Peyer's patch (tissue), 4 donors: ENCODE measurements at regions not wholly inside any gene's neighbourhood (a gene's known extent, or its start where the extent isn't known, plus 50 kb on each side); places are given as distances from the start of the nearest gene placed in this dataset.

ENCODE experiments used
- DNase-seq, 3 donors: peaks; one replicate each; pipeline ENCODE4 v3.0.0-alpha.2; 2017 to 2019
- H3K27ac ChIP-seq, 4 donors: fragments of 200-600 bp; sonication (generic); one replicate each; pipeline ENCODE4 v1.5.1; 2016 to 2019
- H3K27me3 ChIP-seq, 2 donors: fragments of 200-600 bp; sonication (generic); one replicate each; pipeline ENCODE4 v1.5.1; 2019
- H3K36me3 ChIP-seq, 3 donors: fragments of 200-600 bp; sonication (generic); one replicate each; pipeline ENCODE4 v1.5.1; 2016 to 2019
- H3K4me1 ChIP-seq, 4 donors: fragments of 200-600 bp; sonication (generic); one replicate each; pipeline ENCODE4 v1.5.1; 2016 to 2019
- H3K4me3 ChIP-seq, 4 donors: fragments of 200-600 bp; sonication (generic); 1 replicate in 3 of 4; 2 replicates in 1 of 4; pipeline ENCODE4 v1.5.1; 2016 to 2019; ENCODE audit warnings: mild to moderate bottlenecking in 1 of 4
- H3K9me3 ChIP-seq, 4 donors: fragments of 200-600 bp; sonication (generic); one replicate each; pipeline ENCODE4 v1.5.1; 2016 to 2019; ENCODE audit warnings: mild to moderate bottlenecking in 1 of 4
- POLR2A ChIP-seq, 2 donors: fragments of 450-650 bp; IDR thresholded peaks; one replicate each; pipeline ENCODE4 v1.5.1; 2017; ENCODE audit warnings: antibody characterized with exemption in 2 of 2, mild to moderate bottlenecking in 2 of 2, moderate library complexity in 2 of 2
- TF ChIP-seq, protein P1 (sequence below), 6 experiments: fragments of 450-650 bp in 4 of 6; fragments of 200-600 bp in 2 of 6; sonication (generic) in 1 of 6; IDR thresholded peaks; one replicate each; pipeline ENCODE4 v1.5.1; 2017 to 2019; ENCODE audit warnings: antibody characterized with exemption in 6 of 6, mild to moderate bottlenecking in 3 of 6, moderate library complexity in 1 of 6

DNA sequence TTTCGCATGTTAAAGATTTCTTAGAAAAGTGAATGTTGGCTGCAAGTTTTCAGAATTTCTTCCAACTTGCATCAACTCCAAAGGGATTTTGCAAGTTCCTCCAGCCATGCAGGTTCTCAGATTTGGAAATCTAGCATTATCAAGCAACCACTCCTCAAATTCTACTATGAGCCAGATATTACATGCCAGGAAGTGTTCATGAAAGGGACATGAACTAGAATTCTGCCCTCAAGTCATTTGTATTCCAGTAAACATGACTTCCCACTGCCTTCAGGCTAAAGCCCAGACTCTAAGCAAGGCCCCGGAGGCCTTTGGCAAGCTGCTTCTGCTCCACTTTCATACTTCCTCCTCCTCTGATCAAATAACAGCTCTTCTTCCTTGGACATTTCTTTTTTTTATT lies 111.3 kb upstream of the PAPPA start:
- Histone ChIP-seq H3K4me1 (no peaks in the 10 kb centered on the region), H3K4me3 (no peak overlapping the region), H3K27me3 (no peaks in the 10 kb centered on the region), H3K36me3 (no peaks in the 10 kb centered on the region), H3K9me3 (no peaks in the 10 kb centered on the region), H3K27ac (no peak overlapping the region)
- TF ChIP-seq, protein P1, sequence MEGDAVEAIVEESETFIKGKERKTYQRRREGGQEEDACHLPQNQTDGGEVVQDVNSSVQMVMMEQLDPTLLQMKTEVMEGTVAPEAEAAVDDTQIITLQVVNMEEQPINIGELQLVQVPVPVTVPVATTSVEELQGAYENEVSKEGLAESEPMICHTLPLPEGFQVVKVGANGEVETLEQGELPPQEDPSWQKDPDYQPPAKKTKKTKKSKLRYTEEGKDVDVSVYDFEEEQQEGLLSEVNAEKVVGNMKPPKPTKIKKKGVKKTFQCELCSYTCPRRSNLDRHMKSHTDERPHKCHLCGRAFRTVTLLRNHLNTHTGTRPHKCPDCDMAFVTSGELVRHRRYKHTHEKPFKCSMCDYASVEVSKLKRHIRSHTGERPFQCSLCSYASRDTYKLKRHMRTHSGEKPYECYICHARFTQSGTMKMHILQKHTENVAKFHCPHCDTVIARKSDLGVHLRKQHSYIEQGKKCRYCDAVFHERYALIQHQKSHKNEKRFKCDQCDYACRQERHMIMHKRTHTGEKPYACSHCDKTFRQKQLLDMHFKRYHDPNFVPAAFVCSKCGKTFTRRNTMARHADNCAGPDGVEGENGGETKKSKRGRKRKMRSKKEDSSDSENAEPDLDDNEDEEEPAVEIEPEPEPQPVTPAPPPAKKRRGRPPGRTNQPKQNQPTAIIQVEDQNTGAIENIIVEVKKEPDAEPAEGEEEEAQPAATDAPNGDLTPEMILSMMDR (IDR thresholded peaks at IDR 0.05): no peak
- no peak for TF ChIP-seq POLR2A (IDR thresholded peaks at IDR 0.05)
- no peak for DNase-seq

DNA sequence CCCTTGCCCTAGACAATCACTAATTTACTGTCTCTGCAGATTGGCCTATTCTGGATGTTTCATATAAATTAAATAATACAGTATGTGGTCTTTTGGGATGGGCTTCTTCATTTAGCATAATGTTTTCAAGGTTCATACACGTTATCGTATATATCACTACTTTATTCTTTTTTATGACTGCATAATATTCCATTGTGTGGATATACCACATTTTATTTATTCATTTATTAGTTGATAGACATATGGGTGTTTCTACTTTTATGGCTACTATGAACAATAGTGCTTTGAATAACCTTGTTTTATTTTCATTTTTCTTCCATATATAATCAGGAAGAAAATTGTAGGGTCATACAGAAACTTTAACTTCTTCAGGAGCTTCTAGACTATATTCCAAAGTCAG lies 108.5 kb upstream of the PAPPA start:
- no peak overlapping the region for H3K27ac ChIP-seq
- no peaks in the 10 kb centered on the region for H3K36me3 ChIP-seq
- H3K4me1 ChIP-seq: no peaks in the 10 kb centered on the region
- DNase-seq: no peak
- H3K27me3 ChIP-seq: no peaks in the 10 kb centered on the region
- no peak for TF ChIP-seq POLR2A (IDR thresholded peaks at IDR 0.05)
- TF ChIP-seq, protein P1 (IDR thresholded peaks at IDR 0.05): no peak
- H3K4me3 ChIP-seq: no peak overlapping the region
- H3K9me3 ChIP-seq: no peaks in the 10 kb centered on the region

DNA sequence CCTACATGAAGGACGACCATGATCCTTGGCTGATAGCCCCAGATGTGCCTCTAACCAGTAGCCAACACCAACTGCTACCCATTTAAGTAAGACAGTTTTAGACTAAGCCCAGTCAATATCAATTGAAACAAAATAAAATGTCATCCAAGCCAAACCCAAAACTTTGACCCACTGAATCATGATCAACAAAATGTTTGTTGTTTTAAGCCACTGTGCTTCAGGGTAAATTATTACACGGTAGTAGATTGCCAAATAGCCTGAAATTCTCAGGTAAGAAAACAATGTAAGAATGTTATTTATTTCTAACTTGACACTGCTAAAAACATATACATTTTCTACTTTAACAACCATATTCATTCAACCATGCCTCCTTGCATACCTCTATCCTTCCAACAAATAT lies 105.5 kb upstream of the PAPPA start:
- no peaks in the 10 kb centered on the region for H3K9me3 ChIP-seq
- no peaks in the 10 kb centered on the region for H3K36me3 ChIP-seq
- no peaks in the 10 kb centered on the region for H3K27me3 ChIP-seq
- no peaks in the 10 kb centered on the region for H3K4me1 ChIP-seq
- no peak overlapping the region for H3K27ac ChIP-seq
- no peak for DNase-seq
- TF ChIP-seq POLR2A (IDR thresholded peaks at IDR 0.05): no peak
- TF ChIP-seq, protein P1 (IDR thresholded peaks at IDR 0.05): no peak
- H3K4me3 ChIP-seq: no peak overlapping the region

DNA sequence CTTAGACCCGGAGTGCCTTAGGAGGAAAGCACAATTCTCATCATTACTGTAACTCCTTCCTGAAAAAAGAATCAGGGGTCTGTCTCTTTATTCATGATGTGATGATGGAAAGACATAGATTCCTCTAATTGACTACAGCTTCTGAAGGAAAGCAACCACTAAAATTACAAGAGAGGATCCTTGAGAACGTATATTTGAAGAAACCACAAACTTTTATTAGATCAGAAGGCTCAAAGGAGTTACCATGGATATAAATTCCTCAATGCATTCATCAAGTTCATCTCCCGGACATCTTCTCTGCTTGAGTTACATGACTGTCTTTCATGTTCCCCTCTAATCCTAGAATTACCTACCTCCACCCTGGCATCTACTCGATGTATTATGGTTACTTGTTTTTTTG lies 104.1 kb upstream of the PAPPA start:
- H3K27me3 ChIP-seq: no peaks in the 10 kb centered on the region
- DNase-seq: no peak
- no peak overlapping the region for H3K27ac ChIP-seq
- no peak overlapping the region for H3K4me3 ChIP-seq
- no peaks in the 10 kb centered on the region for H3K36me3 ChIP-seq
- no peaks in the 10 kb centered on the region for H3K4me1 ChIP-seq
- H3K9me3 ChIP-seq: no peaks in the 10 kb centered on the region
- TF ChIP-seq POLR2A (IDR thresholded peaks at IDR 0.05): no peak
- TF ChIP-seq, protein P1 (IDR thresholded peaks at IDR 0.05): no peak

DNA sequence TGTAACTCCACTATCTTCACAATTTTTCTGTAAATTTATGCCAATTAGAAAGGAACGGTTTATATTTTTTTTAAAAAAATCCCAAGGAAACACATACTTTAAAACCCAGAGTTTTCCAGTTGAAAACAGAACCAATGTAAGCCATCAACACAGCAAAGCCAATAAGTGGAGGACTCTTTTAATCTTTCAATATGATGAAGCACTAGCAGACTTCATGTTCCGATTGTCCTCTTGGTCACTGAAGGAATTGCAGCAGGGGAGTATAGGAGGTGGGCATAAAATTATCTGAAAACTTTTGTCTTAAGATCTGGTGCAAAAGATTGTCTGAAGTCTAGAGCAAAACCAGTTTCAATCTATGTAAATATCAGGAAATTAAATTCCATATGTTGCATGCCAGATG lies 102.1 kb upstream of the PAPPA start:
- Histone ChIP-seq H3K36me3 (no peaks in the 10 kb centered on the region), H3K4me3 (no peak overlapping the region), H3K9me3 (no peaks in the 10 kb centered on the region), H3K27ac (no peak overlapping the region), H3K27me3 (no peaks in the 10 kb centered on the region), H3K4me1 (no peaks in the 10 kb centered on the region)
- DNase-seq: no peak
- no peak for TF ChIP-seq POLR2A (IDR thresholded peaks at IDR 0.05)
- TF ChIP-seq, protein P1 (IDR thresholded peaks at IDR 0.05): no peak

DNA sequence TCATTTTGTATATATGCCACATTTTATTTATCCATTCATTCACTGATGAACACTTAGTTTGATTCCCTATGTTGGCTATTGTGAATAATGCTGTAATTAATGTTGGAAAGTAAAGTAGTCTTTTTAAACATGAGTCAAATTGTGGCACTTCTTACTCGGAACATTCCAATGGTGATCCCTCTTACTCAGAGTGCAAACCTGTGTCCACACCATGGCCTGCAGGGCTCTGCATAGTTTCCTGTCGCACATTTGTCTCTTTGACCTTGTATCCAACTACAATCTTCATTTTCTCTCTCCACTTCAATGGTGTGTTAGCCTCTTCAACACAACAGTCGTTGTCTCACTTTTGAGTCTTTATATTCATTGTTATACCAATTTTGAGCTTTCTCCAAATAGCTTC lies 98.1 kb upstream of the PAPPA start:
- no peak overlapping the region for H3K4me3 ChIP-seq
- H3K36me3 ChIP-seq: no peaks in the 10 kb centered on the region
- TF ChIP-seq, protein P1 (IDR thresholded peaks at IDR 0.05): no peak
- H3K27ac ChIP-seq: no peak overlapping the region
- no peak for DNase-seq
- H3K27me3 ChIP-seq: no peaks in the 10 kb centered on the region
- no peaks in the 10 kb centered on the region for H3K9me3 ChIP-seq
- no peaks in the 10 kb centered on the region for H3K4me1 ChIP-seq
